Activated T-cell treated with anti-CD3 and anti-CD28 coated beads, Interleukin-2, amount 50 U/mL, for 72 hours (primary cell): ENCODE measurements at regions not wholly inside any gene's neighbourhood (a gene's known extent, or its start where the extent isn't known, plus 50 kb on each side); places are given as distances from the start of the nearest gene placed in this dataset.
"Not testable (repeated sequence)": the region's sequence is repeated elsewhere in the genome, so short reads cannot be mapped to it uniquely, and the experiment has no call there.

Experiments
- ATAC-seq, 2 donors: fragments of 150-1000 bp; cut with Tn5 transposase; replicated peaks in 1 of 2; 2 replicates each; pipeline ENCODE4 v1.10.0; 2021; ENCODE audit warnings: moderate library complexity in 2 of 2, mild to moderate bottlenecking in 1 of 2
- DNase-seq, 2 donors: peaks; one replicate each; pipeline ENCODE4 v3.0.0; 2021 to 2022; ENCODE audit warnings: mixed read lengths in 1 of 2
- H3K27ac Mint-ChIP-seq: one replicate; pipeline ENCODE4 v1.8.0; 2022; ENCODE audit warnings: mild to moderate bottlenecking, moderate library complexity, mixed read lengths
- H3K27me3 Mint-ChIP-seq: one replicate; pipeline ENCODE4 v1.8.0; 2022; ENCODE audit warnings: low read depth, mixed read lengths
- H3K36me3 Mint-ChIP-seq, 2 donors: one replicate each; pipeline ENCODE4 v1.8.0; 2022; ENCODE audit warnings: mixed read lengths in 2 of 2, mild to moderate bottlenecking in 1 of 2; ENCODE audit not compliant: insufficient read depth in 2 of 2
- H3K4me1 Mint-ChIP-seq: one replicate; pipeline ENCODE4 v1.8.0; 2022; ENCODE audit warnings: low read depth, mixed read lengths
- H3K4me3 Mint-ChIP-seq, 2 donors: one replicate each; pipeline ENCODE4 v1.8.0; 2022; ENCODE audit warnings: mild to moderate bottlenecking in 2 of 2, mixed read lengths in 2 of 2, moderate library complexity in 2 of 2
- H3K9me3 Mint-ChIP-seq, 2 donors: one replicate each; pipeline ENCODE4 v1.8.0; 2022; ENCODE audit warnings: mixed read lengths in 2 of 2

- no peak overlapping the region for H3K27ac Mint-ChIP-seq
- no peaks in the 10 kb centered on the region for H3K4me1 Mint-ChIP-seq
- no peaks in the 10 kb centered on the region for H3K36me3 Mint-ChIP-seq
- DNase-seq = no peak
- H3K9me3 Mint-ChIP-seq = no peaks in the 10 kb centered on the region
- ATAC-seq = no peak
- no peak overlapping the region for H3K4me3 Mint-ChIP-seq
- no peaks in the 10 kb centered on the region for H3K27me3 Mint-ChIP-seq
Observed at GRCh38 chr5:83001796-83002381, 75.3 kb downstream of the TMEM167A start.

DNA sequence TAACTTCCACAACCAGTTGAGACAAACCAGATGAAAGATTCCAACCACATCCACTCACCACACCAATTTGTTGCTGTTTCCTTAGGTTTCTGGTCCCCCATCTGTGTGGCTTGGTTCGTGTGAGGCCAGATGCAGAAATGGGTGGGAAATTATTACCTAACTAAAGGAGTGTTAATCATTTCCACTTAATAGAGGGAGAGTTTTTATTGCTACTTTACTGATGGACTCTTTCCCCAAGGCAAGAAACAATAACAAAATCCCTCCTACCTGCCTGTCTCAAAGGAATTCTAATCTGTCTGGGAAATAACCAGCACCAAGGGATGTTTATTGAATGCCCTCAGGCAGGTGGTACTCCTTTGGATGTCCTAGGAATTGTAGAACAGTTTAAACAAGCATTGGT, 76.3 kb downstream of the TMEM167A start:
- Mint-ChIP-seq H3K36me3 (no peaks in the 10 kb centered on the region), H3K9me3 (no peaks in the 10 kb centered on the region), H3K27me3 (no peaks in the 10 kb centered on the region), H3K4me3 (no peak overlapping the region), H3K27ac (no peak overlapping the region), H3K4me1 (no peaks in the 10 kb centered on the region)
- ATAC-seq = no peak
- DNase-seq = no peak

GRCh38 chr5:83000428-83000827, 76.8 kb downstream of the TMEM167A start:
- H3K9me3 Mint-ChIP-seq = no peaks in the 10 kb centered on the region
- no peaks in the 10 kb centered on the region for H3K4me1 Mint-ChIP-seq
- DNase-seq = no peak
- no peaks in the 10 kb centered on the region for H3K27me3 Mint-ChIP-seq
- no peak for ATAC-seq
- H3K36me3 Mint-ChIP-seq = no peaks in the 10 kb centered on the region
- no peak overlapping the region for H3K4me3 Mint-ChIP-seq
- H3K27ac Mint-ChIP-seq = no peak overlapping the region

DNA sequence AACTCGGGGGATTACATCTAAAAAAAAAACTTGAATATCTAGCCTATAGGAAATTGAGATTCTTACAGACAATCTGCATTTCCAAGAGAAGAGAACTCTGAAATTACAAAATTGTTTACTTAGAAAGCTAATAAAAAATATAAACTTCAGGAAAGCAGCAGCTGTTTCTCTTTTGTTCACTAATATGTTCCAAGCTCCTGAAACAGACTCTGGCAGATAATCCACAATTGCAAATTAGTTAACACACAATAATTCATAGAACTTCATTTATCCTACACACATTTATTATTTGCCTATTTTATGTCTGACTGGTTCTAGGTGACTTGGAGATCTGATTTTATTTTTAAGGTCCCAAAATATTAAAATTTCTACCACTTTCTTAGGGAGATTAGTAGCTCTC, 83.8 kb downstream of the TMEM167A start:
- ATAC-seq = no peak
- Mint-ChIP-seq H3K4me3 (no peak overlapping the region), H3K27ac (no peak overlapping the region), H3K36me3 (no peaks in the 10 kb centered on the region), H3K27me3 (no peaks in the 10 kb centered on the region), H3K4me1 (no peaks in the 10 kb centered on the region), H3K9me3 (no peaks in the 10 kb centered on the region)
- DNase-seq = no peak

DNA sequence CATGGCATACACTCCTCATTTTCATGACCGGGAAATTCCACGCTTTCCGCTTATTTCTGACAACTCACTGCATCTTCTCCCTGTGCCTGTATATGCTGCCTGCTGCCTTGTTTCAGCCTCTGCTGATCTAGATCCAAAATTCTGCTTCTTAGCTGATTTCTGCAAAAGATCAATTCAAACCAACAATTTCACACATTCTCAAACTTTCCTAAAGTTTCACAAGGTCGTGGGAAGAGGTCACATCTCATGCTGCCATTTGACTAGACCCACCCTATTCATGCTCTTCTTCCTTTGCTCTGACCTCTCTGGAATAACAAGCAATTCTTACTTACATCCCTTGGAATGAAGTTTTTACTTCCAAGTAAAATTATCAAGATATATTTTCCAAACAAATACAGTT, 84.5 kb downstream of the TMEM167A start:
- no peak overlapping the region for H3K4me3 Mint-ChIP-seq
- H3K36me3 Mint-ChIP-seq = no peaks in the 10 kb centered on the region
- no peak overlapping the region for H3K27ac Mint-ChIP-seq
- no peaks in the 10 kb centered on the region for H3K4me1 Mint-ChIP-seq
- H3K27me3 Mint-ChIP-seq = no peaks in the 10 kb centered on the region
- ATAC-seq (no peak), DNase-seq (no peak)
- H3K9me3 Mint-ChIP-seq = no peaks in the 10 kb centered on the region

DNA sequence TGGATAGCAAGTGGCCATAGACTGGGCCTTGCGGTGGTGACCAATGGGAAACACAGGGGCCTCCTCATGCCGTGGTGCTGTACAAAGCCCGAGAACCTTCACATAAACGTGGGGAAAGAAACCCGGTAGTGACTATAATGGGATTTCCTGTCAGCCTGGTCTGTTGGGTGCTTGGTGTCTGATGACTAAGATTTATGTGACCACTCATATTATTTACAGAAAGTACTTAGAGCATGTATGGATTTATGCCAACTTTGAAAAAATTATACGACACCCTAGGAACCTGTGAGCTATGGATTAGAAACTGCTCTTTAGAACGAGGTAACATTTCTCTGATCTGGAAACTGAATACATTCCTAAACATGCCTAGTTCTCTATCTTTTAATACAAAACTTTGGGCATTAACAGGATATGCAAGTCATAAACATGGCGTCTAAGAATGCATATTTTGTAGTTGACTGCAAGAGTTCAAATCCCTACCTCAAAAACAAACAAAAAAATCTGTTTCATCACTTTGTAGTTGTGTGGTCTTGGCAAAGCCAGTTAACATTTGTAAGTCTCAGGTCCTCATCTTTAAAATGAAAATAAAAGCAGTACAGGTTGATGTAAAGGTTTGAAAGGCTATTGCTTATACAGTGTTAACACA, 85.4 kb downstream of the TMEM167A start:
- ATAC-seq = no peak
- DNase-seq = no peak
- no peaks in the 10 kb centered on the region for H3K36me3 Mint-ChIP-seq
- H3K4me3 Mint-ChIP-seq = no peak overlapping the region
- H3K27ac Mint-ChIP-seq = no peak overlapping the region
- H3K9me3 Mint-ChIP-seq = no peaks in the 10 kb centered on the region
- no peaks in the 10 kb centered on the region for H3K4me1 Mint-ChIP-seq
- no peaks in the 10 kb centered on the region for H3K27me3 Mint-ChIP-seq

GRCh38 chr5:82991059-82991458, 86.1 kb downstream of the TMEM167A start:
- no peak for ATAC-seq
- Mint-ChIP-seq H3K4me3 (no peak overlapping the region), H3K36me3 (no peaks in the 10 kb centered on the region), H3K4me1 (no peaks in the 10 kb centered on the region), H3K27ac (no peak overlapping the region), H3K27me3 (no peaks in the 10 kb centered on the region), H3K9me3 (no peaks in the 10 kb centered on the region)
- no peak for DNase-seq

DNA sequence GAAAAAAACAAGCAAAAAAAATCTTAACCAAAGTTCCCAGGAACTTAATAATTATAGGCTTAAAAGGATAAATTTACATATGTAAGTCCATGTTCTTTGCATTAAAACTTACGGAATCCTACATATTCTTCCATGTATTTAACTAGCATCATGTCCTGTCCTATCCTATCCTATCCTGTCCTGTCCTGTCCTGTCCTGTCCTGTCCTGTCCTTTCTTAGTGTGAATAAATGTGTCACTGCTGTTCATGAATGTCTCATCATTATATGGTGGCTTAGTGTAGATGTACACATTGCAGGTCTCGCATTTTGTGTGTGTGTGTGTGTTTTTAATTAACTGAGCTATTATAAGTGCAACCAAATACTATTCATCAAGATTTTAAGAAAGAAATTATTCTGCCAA, 90.0 kb downstream of the TMEM167A start:
- H3K9me3 Mint-ChIP-seq = no peaks in the 10 kb centered on the region
- H3K27ac Mint-ChIP-seq = no peak overlapping the region
- DNase-seq (no peak), ATAC-seq (no peak)
- H3K36me3 Mint-ChIP-seq = no peaks in the 10 kb centered on the region
- H3K27me3 Mint-ChIP-seq = peaks cover 6% of the 10 kb centered on the region
- H3K4me1 Mint-ChIP-seq = no peaks in the 10 kb centered on the region
- no peak overlapping the region for H3K4me3 Mint-ChIP-seq

DNA sequence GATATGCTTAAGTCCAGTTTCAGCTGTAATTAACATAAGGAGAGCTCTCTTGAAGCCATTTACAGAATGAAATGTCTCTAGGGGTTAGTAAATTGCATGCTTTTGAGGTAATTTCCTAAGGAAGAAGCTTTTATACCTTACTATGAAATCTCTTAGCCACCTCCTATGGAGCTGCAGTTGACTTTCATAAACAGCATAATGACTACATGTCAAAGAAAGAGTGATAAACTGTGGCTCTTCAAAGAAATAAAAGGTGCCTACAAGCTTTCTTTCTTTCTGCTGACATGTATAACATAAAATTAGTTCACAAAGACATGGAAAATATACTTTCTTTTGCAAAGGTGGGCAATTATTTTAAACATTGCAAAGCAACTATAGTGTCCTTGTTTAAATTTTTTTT, 90.8 kb downstream of the TMEM167A start:
- H3K36me3 Mint-ChIP-seq = no peaks in the 10 kb centered on the region
- peaks cover 8% of the 10 kb centered on the region for H3K27me3 Mint-ChIP-seq
- no peak for ATAC-seq
- no peaks in the 10 kb centered on the region for H3K4me1 Mint-ChIP-seq
- no peak overlapping the region for H3K4me3 Mint-ChIP-seq
- no peaks in the 10 kb centered on the region for H3K9me3 Mint-ChIP-seq
- H3K27ac Mint-ChIP-seq = no peak overlapping the region
- no peak for DNase-seq

DNA sequence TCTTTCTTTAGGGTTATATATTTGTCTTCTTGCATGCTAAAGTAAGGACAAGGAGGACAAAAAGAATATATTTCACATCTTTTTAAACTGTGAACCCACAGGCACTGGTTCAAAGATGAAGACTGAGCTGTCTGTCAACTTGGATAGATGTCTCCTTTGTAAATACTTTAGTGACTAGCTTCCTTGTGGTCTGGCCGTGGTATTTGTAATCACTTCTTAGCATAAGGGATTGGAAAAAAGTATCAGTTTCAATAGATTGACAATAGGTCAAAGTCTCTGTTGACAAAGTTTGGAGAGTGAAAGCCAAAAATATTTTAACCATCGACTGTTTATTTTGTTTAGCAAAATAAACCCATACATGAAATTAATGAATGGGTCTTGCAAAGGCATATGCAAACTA, 91.4 kb downstream of the TMEM167A start:
- Mint-ChIP-seq H3K36me3 (no peaks in the 10 kb centered on the region), H3K9me3 (no peaks in the 10 kb centered on the region), H3K4me3 (no peak overlapping the region), H3K27ac (no peak overlapping the region), H3K27me3 (peaks cover 8% of the 10 kb centered on the region), H3K4me1 (no peaks in the 10 kb centered on the region)
- ATAC-seq (no peak), DNase-seq (no peak)

- H3K9me3 Mint-ChIP-seq = peaks cover 0 to under 1% of the 10 kb centered on the region in 2 donors
- no peaks in the 10 kb centered on the region for H3K36me3 Mint-ChIP-seq
- ATAC-seq = no peak
- H3K27me3 Mint-ChIP-seq = peaks cover 8% of the 10 kb centered on the region
- no peak for DNase-seq
- no peaks in the 10 kb centered on the region for H3K4me1 Mint-ChIP-seq
- H3K27ac Mint-ChIP-seq = no peak overlapping the region
- no peak overlapping the region for H3K4me3 Mint-ChIP-seq
Observed at GRCh38 chr5:82984786-82985735, 92.1 kb downstream of the TMEM167A start.

- Mint-ChIP-seq H3K9me3 (peaks cover under 1 to 9% of the 10 kb centered on the region in 2 donors), H3K4me1 (no peaks in the 10 kb centered on the region), H3K27ac (no peak overlapping the region), H3K36me3 (no peaks in the 10 kb centered on the region), H3K4me3 (no peak overlapping the region), H3K27me3 (peaks cover 15% of the 10 kb centered on the region)
- no peak for ATAC-seq
- DNase-seq = no peak
Observed at GRCh38 chr5:82982846-82983245, 94.3 kb downstream of the TMEM167A start.

- Mint-ChIP-seq H3K36me3 (peaks cover 19 to 26% of the 10 kb centered on the region in 2 donors), H3K9me3 (peaks cover 22 to 27% of the 10 kb centered on the region in 2 donors)
- not testable (repeated sequence) for ATAC-seq, DNase-seq, H3K4me1 Mint-ChIP-seq, H3K27ac Mint-ChIP-seq, H3K4me3 Mint-ChIP-seq, H3K27me3 Mint-ChIP-seq
Observed at GRCh38 chr5:82976887-82977286, 100.3 kb downstream of the TMEM167A start.
